Upper lobe of left lung (tissue), 6 donors: ENCODE measurements at regions not wholly inside any gene's neighbourhood (a gene's known extent, or its start where the extent isn't known, plus 50 kb on each side); places are given as distances from the start of the nearest gene placed in this dataset.

Experiments used
- ATAC-seq, 2 donors: fragments of 200-7000 bp; cut with Tn5 transposase; one replicate each; pipeline ENCODE4 v1.9.1; 2022; ENCODE audit warnings: mild to moderate bottlenecking in 2 of 2, moderate library complexity in 2 of 2; ENCODE audit not compliant: low FRiP score in 2 of 2
- DNase-seq, 2 donors: peaks; one replicate each; pipeline ENCODE4 v3.0.0-alpha.2; 2019 to 2020
- H3K27ac ChIP-seq, 4 donors: fragments of 200-600 bp; sonication (generic); one replicate each; pipeline ENCODE4 v1.5.1; 2016 to 2019
- H3K27me3 ChIP-seq, 4 donors: fragments of 200-600 bp; sonication (generic); one replicate each; pipeline ENCODE4 v1.5.1; 2017 to 2019
- H3K36me3 ChIP-seq, 4 donors: fragments of 200-600 bp; sonication (generic); one replicate each; pipeline ENCODE4 v1.5.1; 2016 to 2019
- H3K4me1 ChIP-seq, 4 donors: fragments of 200-600 bp; sonication (generic); one replicate each; pipeline ENCODE4 v1.5.1; 2018 to 2019
- H3K4me3 ChIP-seq, 4 donors: fragments of 200-600 bp; sonication (generic); one replicate each; pipeline ENCODE4 v1.5.1; 2017 to 2019; ENCODE audit warnings: mild to moderate bottlenecking in 2 of 4, moderate library complexity in 1 of 4
- H3K9me3 ChIP-seq, 4 donors: fragments of 200-600 bp; sonication (generic); one replicate each; pipeline ENCODE4 v1.5.1; 2018 to 2019
- EP300 ChIP-seq, 4 donors: sonication (generic); formaldehyde crosslinking; IDR thresholded peaks; one replicate each; pipeline ENCODE4 v1.5.1; 2017; ENCODE audit warnings: antibody characterized with exemption in 4 of 4, control low read depth in 2 of 4
- POLR2A ChIP-seq, 4 donors: fragments of 450-650 bp; IDR thresholded peaks; one replicate each; pipeline ENCODE4 v1.5.1; 2016 to 2017; ENCODE audit warnings: antibody characterized with exemption in 4 of 4, mild to moderate bottlenecking in 2 of 4
- POLR2AphosphoS5 ChIP-seq, 2 donors: sonication (generic); formaldehyde crosslinking; IDR thresholded peaks; one replicate each; pipeline ENCODE4 v1.5.1; 2017; ENCODE audit warnings: antibody characterized with exemption in 2 of 2
- WGBS, 2 donors: methylation state at CpG; one replicate each; pipeline ENCODE4 v1.1.5; 2017 to 2018; 5-methylcytosine and 5-hydroxymethylcytosine counted together
- TF ChIP-seq, protein P1 (sequence below), 6 experiments: fragments of 450-650 bp in 4 of 6; fragments of 200-600 bp in 2 of 6; sonication (generic) in 2 of 6; IDR thresholded peaks; one replicate each; pipeline ENCODE4 v1.5.1; 2016 to 2019; ENCODE audit warnings: antibody characterized with exemption in 6 of 6
- donor health status: DM: no; HTN: no; CAD: no; lungs with moderate emphysema.
- donor health status: DM: no; HTN: yes; CAD: no; lungs with severe emphysema.

- H3K27ac ChIP-seq = no peak overlapping the region
- H3K9me3 ChIP-seq = no peaks in the 10 kb centered on the region
- 54 to 63% methylated on average over 3 of the region's 3 CpGs for WGBS, 2 donors
- TF ChIP-seq POLR2A (IDR thresholded peaks at IDR 0.05) (no peak), POLR2AphosphoS5 (IDR thresholded peaks at IDR 0.05) (no peak), EP300 (IDR thresholded peaks at IDR 0.05) (no peak)
- TF ChIP-seq, protein P1, sequence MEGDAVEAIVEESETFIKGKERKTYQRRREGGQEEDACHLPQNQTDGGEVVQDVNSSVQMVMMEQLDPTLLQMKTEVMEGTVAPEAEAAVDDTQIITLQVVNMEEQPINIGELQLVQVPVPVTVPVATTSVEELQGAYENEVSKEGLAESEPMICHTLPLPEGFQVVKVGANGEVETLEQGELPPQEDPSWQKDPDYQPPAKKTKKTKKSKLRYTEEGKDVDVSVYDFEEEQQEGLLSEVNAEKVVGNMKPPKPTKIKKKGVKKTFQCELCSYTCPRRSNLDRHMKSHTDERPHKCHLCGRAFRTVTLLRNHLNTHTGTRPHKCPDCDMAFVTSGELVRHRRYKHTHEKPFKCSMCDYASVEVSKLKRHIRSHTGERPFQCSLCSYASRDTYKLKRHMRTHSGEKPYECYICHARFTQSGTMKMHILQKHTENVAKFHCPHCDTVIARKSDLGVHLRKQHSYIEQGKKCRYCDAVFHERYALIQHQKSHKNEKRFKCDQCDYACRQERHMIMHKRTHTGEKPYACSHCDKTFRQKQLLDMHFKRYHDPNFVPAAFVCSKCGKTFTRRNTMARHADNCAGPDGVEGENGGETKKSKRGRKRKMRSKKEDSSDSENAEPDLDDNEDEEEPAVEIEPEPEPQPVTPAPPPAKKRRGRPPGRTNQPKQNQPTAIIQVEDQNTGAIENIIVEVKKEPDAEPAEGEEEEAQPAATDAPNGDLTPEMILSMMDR (IDR thresholded peaks at IDR 0.05) = no peak
- no peaks in the 10 kb centered on the region for H3K36me3 ChIP-seq
- DNase-seq (no peak), ATAC-seq (no peak)
- no peak overlapping the region for H3K4me3 ChIP-seq
- no peaks in the 10 kb centered on the region for H3K4me1 ChIP-seq
- no peaks in the 10 kb centered on the region for H3K27me3 ChIP-seq
Measured at GRCh38 chr1:189658381-189658780, 819.3 kb downstream of the BRINP3 start.

- no peaks in the 10 kb centered on the region for H3K4me1 ChIP-seq
- no peak overlapping the region for H3K27ac ChIP-seq
- no peaks in the 10 kb centered on the region for H3K27me3 ChIP-seq
- DNase-seq (no peak), ATAC-seq (no peak)
- no peaks in the 10 kb centered on the region for H3K36me3 ChIP-seq
- 76 to 79% methylated on average over 2 of the region's 2 CpGs for WGBS, 2 donors
- no peak for TF ChIP-seq POLR2A (IDR thresholded peaks at IDR 0.05)
- TF ChIP-seq, protein P1 (IDR thresholded peaks at IDR 0.05) = no peak
- no peak for TF ChIP-seq EP300 (IDR thresholded peaks at IDR 0.05)
- no peak for TF ChIP-seq POLR2AphosphoS5 (IDR thresholded peaks at IDR 0.05)
- no peak overlapping the region for H3K4me3 ChIP-seq
- H3K9me3 ChIP-seq = no peaks in the 10 kb centered on the region
Measured at GRCh38 chr1:189659731-189660130, 817.9 kb downstream of the BRINP3 start.

DNA sequence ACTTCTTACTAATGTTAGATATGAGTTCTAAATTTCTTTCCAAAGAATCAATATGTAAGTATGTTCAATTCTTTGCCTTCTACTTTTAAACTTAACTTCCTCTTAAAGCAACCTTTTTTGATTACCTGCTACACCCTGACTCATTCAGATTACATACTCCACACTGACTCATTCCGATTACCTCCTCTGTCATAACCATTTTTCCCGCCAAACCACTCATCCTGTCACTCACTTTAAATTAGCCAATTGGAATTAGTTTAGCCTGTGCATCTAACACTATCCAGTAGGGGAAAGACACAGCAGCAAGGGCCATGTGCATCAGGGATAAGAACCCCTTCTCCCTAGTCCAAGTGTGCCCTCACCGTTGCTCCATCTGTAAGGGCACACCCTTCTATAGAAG is 815.5 kb downstream of the BRINP3 start:
- ATAC-seq = no peak

GRCh38 chr1:189669846-189670245 is 807.8 kb downstream of the BRINP3 start:
- 87 to 90% methylated on average over 2 of the region's 2 CpGs for WGBS, 2 donors
- TF ChIP-seq POLR2AphosphoS5 (IDR thresholded peaks at IDR 0.05) = no peak
- TF ChIP-seq, protein P1 (IDR thresholded peaks at IDR 0.05) = no peak
- no peak for TF ChIP-seq EP300 (IDR thresholded peaks at IDR 0.05)
- TF ChIP-seq POLR2A (IDR thresholded peaks at IDR 0.05) = no peak

More for the DNA sequence above, 815.5 kb downstream of the BRINP3 start:
- no peak overlapping the region for H3K4me3 ChIP-seq
- H3K27me3 ChIP-seq = no peaks in the 10 kb centered on the region
- no peak overlapping the region for H3K27ac ChIP-seq
- DNase-seq = no peak
- no peaks in the 10 kb centered on the region for H3K9me3 ChIP-seq
- no peaks in the 10 kb centered on the region for H3K4me1 ChIP-seq
- WGBS, 2 donors = 86 to 92% methylated on average over 3 of the region's 3 CpGs
- no peaks in the 10 kb centered on the region for H3K36me3 ChIP-seq
- TF ChIP-seq EP300 (IDR thresholded peaks at IDR 0.05) (no peak), POLR2A (IDR thresholded peaks at IDR 0.05) (no peak), POLR2AphosphoS5 (IDR thresholded peaks at IDR 0.05) (no peak)
- TF ChIP-seq, protein P1 (IDR thresholded peaks at IDR 0.05) = no peak

GRCh38 chr1:189673217-189673616 is 804.4 kb downstream of the BRINP3 start:
- H3K36me3 ChIP-seq = no peaks in the 10 kb centered on the region
- no peak overlapping the region for H3K4me3 ChIP-seq
- ATAC-seq = no peak
- TF ChIP-seq POLR2AphosphoS5 (IDR thresholded peaks at IDR 0.05) (no peak), POLR2A (IDR thresholded peaks at IDR 0.05) (no peak), EP300 (IDR thresholded peaks at IDR 0.05) (no peak)
- TF ChIP-seq, protein P1 (IDR thresholded peaks at IDR 0.05) = no peak
- no peak overlapping the region for H3K27ac ChIP-seq
- 43 to 49% methylated on average over 2 of the region's 2 CpGs for WGBS, 2 donors
- no peaks in the 10 kb centered on the region for H3K27me3 ChIP-seq
- DNase-seq = no peak
- no peaks in the 10 kb centered on the region for H3K4me1 ChIP-seq
- H3K9me3 ChIP-seq = no peaks in the 10 kb centered on the region

More at GRCh38 chr1:189669846-189670245, 807.8 kb downstream of the BRINP3 start:
- H3K9me3 ChIP-seq = no peaks in the 10 kb centered on the region
- ATAC-seq = no peak
- no peaks in the 10 kb centered on the region for H3K36me3 ChIP-seq
- no peak overlapping the region for H3K27ac ChIP-seq
- H3K4me1 ChIP-seq = no peaks in the 10 kb centered on the region
- no peak for DNase-seq
- H3K27me3 ChIP-seq = no peaks in the 10 kb centered on the region
- H3K4me3 ChIP-seq = no peak overlapping the region
